GM19238 (cell line): ENCODE measurements at regions not wholly inside any gene's neighbourhood (a gene's known extent, or its start where the extent isn't known, plus 50 kb on each side); places are given as distances from the start of the nearest gene placed in this dataset.

Source experiments
- DNase-seq: peaks from one replicate; pipeline ENCODE4 v3.0.0; 2011; ENCODE audit warnings: low spot score; ENCODE audit not compliant: insufficient read length

GRCh38 chr16:86016201-86016965 is 117.4 kb downstream of the IRF8 start:
- peak; percentile 72 for DNase-seq

- DNase-seq = no peak
These were observed 119.1 kb downstream of the IRF8 start for GRCh38 chr16:86018071-86018470.

GRCh38 chr16:86018487-86018886 is 119.5 kb downstream of the IRF8 start:
- DNase-seq = no peak

- no peak for DNase-seq
These were observed 120.0 kb downstream of the IRF8 start for GRCh38 chr16:86018941-86019340.

- no peak for DNase-seq
These were observed 120.6 kb downstream of the IRF8 start for GRCh38 chr16:86019446-86020047.

- DNase-seq = no peak
These were observed 122.0 kb downstream of the IRF8 start for GRCh38 chr16:86020971-86021370.

- DNase-seq = no peak
These were observed 123.5 kb downstream of the IRF8 start for GRCh38 chr16:86022381-86022960.

- DNase-seq = no peak
These were observed 125.2 kb downstream of the IRF8 start for GRCh38 chr16:86024210-86024609.

- DNase-seq = no peak
These were observed 126.7 kb downstream of the IRF8 start for GRCh38 chr16:86025706-86026105.

GRCh38 chr16:86026171-86026910 is 127.4 kb downstream of the IRF8 start:
- no peak for DNase-seq

- no peak for DNase-seq
These were observed 128.0 kb downstream of the IRF8 start for GRCh38 chr16:86026916-86027315.

- no peak for DNase-seq
These were observed 128.6 kb downstream of the IRF8 start for GRCh38 chr16:86027373-86028126.

- no peak for DNase-seq
These were observed 130.3 kb downstream of the IRF8 start for GRCh38 chr16:86029131-86029741.

GRCh38 chr16:86030116-86030515 is 131.2 kb downstream of the IRF8 start:
- no peak for DNase-seq

- DNase-seq = no peak
These were observed 132.2 kb downstream of the IRF8 start for GRCh38 chr16:86031141-86031678.

- no peak for DNase-seq
These were observed 134.1 kb downstream of the IRF8 start for GRCh38 chr16:86033016-86033474.

- no peak for DNase-seq
These were observed 135.0 kb downstream of the IRF8 start for GRCh38 chr16:86033971-86034370.

GRCh38 chr16:86034421-86034919 is 135.5 kb downstream of the IRF8 start:
- no peak for DNase-seq

GRCh38 chr16:86035906-86036305 is 136.9 kb downstream of the IRF8 start:
- DNase-seq = no peak
